Body of pancreas (tissue), 4 donors: ENCODE measurements at regions not wholly inside any gene's neighbourhood (a gene's known extent, or its start where the extent isn't known, plus 50 kb on each side); places are given as distances from the start of the nearest gene placed in this dataset.

Experiments used
- ATAC-seq: fragments of 150-250 bp; one replicate; pipeline ENCODE4 v1.9.1; 2016
- DNase-seq, 4 donors: peaks; one replicate each; pipeline ENCODE4 v3.0.0-alpha.2; 2019
- H3K27ac ChIP-seq, 4 donors: fragments of 200-600 bp; sonication (generic); 1 replicate in 3 of 4; 2 replicates in 1 of 4; pipeline versions ENCODE4 v1.5.1 to v1.6.1; 2016 to 2019; ENCODE audit warnings: mild to moderate bottlenecking in 1 of 4, mixed read lengths in 1 of 4, moderate library complexity in 1 of 4
- H3K27me3 ChIP-seq, 2 donors: fragments of 200-600 bp; sonication (generic); one replicate each; pipeline ENCODE4 v1.6.0; 2016; ENCODE audit warnings: mild to moderate bottlenecking in 1 of 2
- H3K36me3 ChIP-seq, 2 donors: fragments of 200-600 bp; sonication (generic); replicated peaks in 1 of 2; 2 replicates each; pipeline ENCODE4 v1.5.1; 2016; ENCODE audit warnings: low read depth in 2 of 2; ENCODE audit not compliant: insufficient read depth in 1 of 2
- H3K4me1 ChIP-seq: fragments of 200-600 bp; sonication (generic); one replicate; pipeline ENCODE4 v1.6.0; 2016
- H3K4me3 ChIP-seq, 2 donors: fragments of 200-600 bp; sonication (generic); 1 replicate in 1 of 2; 2 replicates in 1 of 2; pipeline ENCODE4 v1.5.1; 2016 to 2019
- H3K9me3 ChIP-seq, 3 donors: fragments of 200-600 bp; sonication (generic); 1 replicate in 2 of 3; 2 replicates in 1 of 3; pipeline ENCODE4 v1.5.1; 2016
- CTCF ChIP-seq, 7 experiments: fragments of 450-650 bp in 4 of 7; fragments of 200-600 bp in 3 of 7; sonication (generic) in 3 of 7; IDR thresholded peaks; one replicate each; pipeline ENCODE4 v1.5.1; 2016 to 2019; ENCODE audit warnings: antibody characterized with exemption in 7 of 7
- POLR2A ChIP-seq, 3 donors: fragments of 450-650 bp; IDR thresholded peaks; one replicate each; pipeline ENCODE4 v1.6.1; 2016; ENCODE audit warnings: antibody characterized with exemption in 3 of 3, mild to moderate bottlenecking in 2 of 3
- WGBS, 2 donors: methylation state at CpG; one replicate each; pipeline ENCODE4 v1.1.5; 2017; 5-methylcytosine and 5-hydroxymethylcytosine counted together
- intact Hi-C: fragments of 100-400 bp; cut with DNase I; formaldehyde crosslinking; loops from one replicate; pipeline ENCODE4 v1.15.1; 2023

GRCh38 chrX:125641405-125641804 lies 321.7 kb downstream of the TEX13C start:
- Histone ChIP-seq H3K4me3 (no peak overlapping the region), H3K27me3 (no peaks in the 10 kb centered on the region), H3K4me1 (no peaks in the 10 kb centered on the region), H3K36me3 (no peaks in the 10 kb centered on the region), H3K27ac (no peak overlapping the region), H3K9me3 (no peaks in the 10 kb centered on the region)
- 58% methylated on average over 1 of the region's 1 CpG for WGBS, 2 donors
- TF ChIP-seq POLR2A (IDR thresholded peaks at IDR 0.05): no peak
- no peak for TF ChIP-seq CTCF (IDR thresholded peaks at IDR 0.05)
- ATAC-seq: no peak
- DNase-seq: no peak
- intact Hi-C loops: no loop called here

- intact Hi-C loops: no loop called here
- TF ChIP-seq CTCF (IDR thresholded peaks at IDR 0.05) (peak in 1 of 7 experiments; percentile 2), POLR2A (IDR thresholded peaks at IDR 0.05) (no peak)
- Histone ChIP-seq H3K4me3 (no peak overlapping the region), H3K27ac (no peak overlapping the region), H3K27me3 (no peaks in the 10 kb centered on the region), H3K36me3 (no peaks in the 10 kb centered on the region), H3K9me3 (no peaks in the 10 kb centered on the region), H3K4me1 (no peaks in the 10 kb centered on the region)
- ATAC-seq (no peak), DNase-seq (no peak)
- WGBS, 2 donors: 25 to 100% methylated on average over 1 of the region's 2 CpGs
These were observed 326.5 kb downstream of the TEX13C start for GRCh38 chrX:125646195-125646594.

- TF ChIP-seq POLR2A (IDR thresholded peaks at IDR 0.05): no peak
- TF ChIP-seq CTCF (IDR thresholded peaks at IDR 0.05): no peak
- DNase-seq (no peak), ATAC-seq (no peak)
- Histone ChIP-seq H3K27me3 (no peaks in the 10 kb centered on the region), H3K9me3 (no peaks in the 10 kb centered on the region), H3K27ac (no peak overlapping the region), H3K4me1 (no peaks in the 10 kb centered on the region), H3K4me3 (no peak overlapping the region), H3K36me3 (no peaks in the 10 kb centered on the region)
- 0 to 24% methylated on average over 1 of the region's 1 CpG for WGBS, 2 donors
- intact Hi-C loops: no loop called here
These were observed 331.8 kb downstream of the TEX13C start for GRCh38 chrX:125651426-125651825.

GRCh38 chrX:125654501-125654900 lies 334.8 kb downstream of the TEX13C start:
- Histone ChIP-seq H3K9me3 (no peaks in the 10 kb centered on the region), H3K27ac (no peak overlapping the region), H3K27me3 (no peaks in the 10 kb centered on the region), H3K4me3 (no peak overlapping the region), H3K4me1 (no peaks in the 10 kb centered on the region), H3K36me3 (no peaks in the 10 kb centered on the region)
- intact Hi-C loops: no loop called here
- TF ChIP-seq POLR2A (IDR thresholded peaks at IDR 0.05): no peak
- no peak for TF ChIP-seq CTCF (IDR thresholded peaks at IDR 0.05)
- DNase-seq (no peak), ATAC-seq (no peak)
- 42 to 44% methylated on average over 2 of the region's 2 CpGs for WGBS, 2 donors

- intact Hi-C loops: no loop called here
- TF ChIP-seq CTCF (IDR thresholded peaks at IDR 0.05) (no peak), POLR2A (IDR thresholded peaks at IDR 0.05) (no peak)
- Histone ChIP-seq H3K4me1 (no peaks in the 10 kb centered on the region), H3K9me3 (no peaks in the 10 kb centered on the region), H3K27me3 (no peaks in the 10 kb centered on the region), H3K27ac (no peak overlapping the region), H3K4me3 (no peak overlapping the region), H3K36me3 (no peaks in the 10 kb centered on the region)
- no peak for DNase-seq
- ATAC-seq: no peak
These were observed 354.1 kb downstream of the TEX13C start for GRCh38 chrX:125673758-125674157.
